ENCODE measurements at regions not wholly inside any gene's neighbourhood (a gene's known extent, or its start where the extent isn't known, plus 50 kb on each side); places are given as distances from the start of the nearest gene placed in this dataset.

DNA sequence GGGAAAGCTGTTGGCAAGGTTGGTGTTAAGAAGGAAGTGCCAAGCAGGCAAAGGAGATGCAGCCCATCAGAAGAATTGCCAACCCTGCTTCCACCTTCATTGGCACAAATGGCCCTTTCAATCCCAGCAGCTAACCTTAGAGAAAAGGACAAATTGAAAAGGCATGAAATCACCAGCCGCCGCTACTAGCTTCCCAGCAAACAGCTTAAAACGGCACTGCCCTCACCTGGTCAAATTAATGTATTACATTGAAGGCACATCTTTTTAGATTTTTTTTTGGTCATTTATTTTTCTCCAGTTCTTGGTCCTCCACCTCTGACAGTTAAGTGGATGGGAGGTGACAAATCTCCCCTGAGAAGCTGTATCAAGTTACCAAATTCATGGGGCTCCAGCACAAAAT lies 51.0 kb upstream of the NHSL2 start:
- intact Hi-C loops (cut with DNase I) = no loop called here
- peak; percentile 61 for TF ChIP-seq CTCF (IDR thresholded peaks at IDR 0.05)
- H3K36me3 ChIP-seq (ENCODE audit: insufficient read depth in 1 of 2, low read depth in 1 of 2) = no peaks in the 10 kb centered on the region
- no peak for ATAC-seq
- H3K9me3 ChIP-seq = no peaks in the 10 kb centered on the region
- no peak for DNase-seq
- H3K4me3 ChIP-seq = no peak overlapping the region
- WGBS, 3 donors = 0 to 4% (median 3%) methylated on average over 3 of the region's 3 CpGs
- no peak overlapping the region for H3K27ac ChIP-seq
- no peaks in the 10 kb centered on the region for H3K4me1 ChIP-seq
- H3K27me3 ChIP-seq (ENCODE audit: insufficient read depth in 3 of 3, low read length in 2 of 3) = peaks cover 0 to 11% (median 0%) of the 10 kb centered on the region in 3 donors
